HG03521 (cell line): ENCODE measurements at regions not wholly inside any gene's neighbourhood (a gene's known extent, or its start where the extent isn't known, plus 50 kb on each side); places are given as distances from the start of the nearest gene placed in this dataset.

Source experiments
- ATAC-seq: cut with Tn5 transposase; IDR thresholded peaks from one replicate; pipeline ENCODE4 v1.9.1; 2021; ENCODE audit warnings: mild to moderate bottlenecking, moderate library complexity; ENCODE audit not compliant: unreplicated experiment

GRCh38 chr11:37572491-37573171 is 974.6 kb upstream of the RAG2 start:
- ATAC-seq, result no peak

GRCh38 chr11:37571246-37571645 is 973.2 kb upstream of the RAG2 start:
- ATAC-seq, result no peak

GRCh38 chr11:37560991-37561390 is 963.0 kb upstream of the RAG2 start:
- ATAC-seq, result no peak

GRCh38 chr11:37560346-37560745 is 962.3 kb upstream of the RAG2 start:
- no peak for ATAC-seq

GRCh38 chr11:37558619-37559210 is 960.7 kb upstream of the RAG2 start:
- ATAC-seq, result no peak

GRCh38 chr11:37557990-37558389 is 960.0 kb upstream of the RAG2 start:
- ATAC-seq, result no peak

GRCh38 chr11:37552284-37552683 is 954.2 kb upstream of the RAG2 start:
- ATAC-seq, result no peak

GRCh38 chr11:37544491-37544890 is 946.5 kb upstream of the RAG2 start:
- no peak for ATAC-seq

- ATAC-seq, result no peak
Observed at GRCh38 chr11:37533830-37534229, 935.8 kb upstream of the RAG2 start.

GRCh38 chr11:37533087-37533486 is 935.1 kb upstream of the RAG2 start:
- no peak for ATAC-seq

GRCh38 chr11:37532271-37532670 is 934.2 kb upstream of the RAG2 start:
- no peak for ATAC-seq

- ATAC-seq, result no peak
Observed at GRCh38 chr11:37527545-37527944, 929.5 kb upstream of the RAG2 start.

GRCh38 chr11:37525336-37525735 is 927.3 kb upstream of the RAG2 start:
- ATAC-seq, result no peak

- ATAC-seq, result no peak
Observed at GRCh38 chr11:37519781-37520180, 921.7 kb upstream of the RAG2 start.

GRCh38 chr11:37512156-37512780 is 914.2 kb upstream of the RAG2 start:
- ATAC-seq, result no peak

GRCh38 chr11:37511425-37511933 is 913.4 kb upstream of the RAG2 start:
- no peak for ATAC-seq

GRCh38 chr11:37509506-37509905 is 911.5 kb upstream of the RAG2 start:
- ATAC-seq, result no peak

GRCh38 chr11:37506531-37506930 is 908.5 kb upstream of the RAG2 start:
- ATAC-seq, result no peak

GRCh38 chr11:37505406-37505805 is 907.4 kb upstream of the RAG2 start:
- ATAC-seq, result no peak

GRCh38 chr11:37504921-37505320 is 906.9 kb upstream of the RAG2 start:
- no peak for ATAC-seq

GRCh38 chr11:37504060-37504611 is 906.1 kb upstream of the RAG2 start:
- peak; percentile 82 for ATAC-seq
